GM12891 (cell line): ENCODE measurements at regions not wholly inside any gene's neighbourhood (a gene's known extent, or its start where the extent isn't known, plus 50 kb on each side); places are given as distances from the start of the nearest gene placed in this dataset.

Experiments used
- POLR2A ChIP-seq: IDR thresholded peaks from 2 replicates; pipeline ENCODE4 v1.6.1; 2011; ENCODE audit warnings: low read depth, low read length, control low read depth
- POLR2AphosphoS5 ChIP-seq: IDR thresholded peaks from 2 replicates; pipeline ENCODE4 v1.6.1; 2011; ENCODE audit warnings: low read depth, low read length, control low read depth

DNA sequence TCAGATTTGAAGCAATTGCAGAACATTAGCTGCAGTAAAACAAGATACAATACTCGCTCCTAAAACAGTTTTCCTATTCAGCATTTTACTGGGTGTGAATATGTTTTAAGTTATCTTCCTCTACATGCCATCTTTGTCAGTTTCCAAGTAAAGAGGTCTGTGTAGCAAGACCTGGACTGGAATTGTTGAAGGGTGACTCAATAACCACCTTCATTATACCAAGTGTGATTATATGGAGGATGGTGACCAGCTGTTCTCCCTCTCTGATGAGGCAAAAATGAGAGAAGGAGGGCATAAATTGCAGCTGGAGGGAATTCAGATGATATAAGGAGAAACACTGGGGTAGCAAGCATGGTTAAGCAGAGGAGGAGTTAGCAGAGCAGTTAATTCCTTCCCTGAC is 922.1 kb upstream of the SLIT2 start:
- no peak for TF ChIP-seq POLR2A
- no peak for TF ChIP-seq POLR2AphosphoS5
